ENCODE measurements at regions not wholly inside any gene's neighbourhood (a gene's known extent, or its start where the extent isn't known, plus 50 kb on each side); places are given as distances from the start of the nearest gene placed in this dataset.

DNA sequence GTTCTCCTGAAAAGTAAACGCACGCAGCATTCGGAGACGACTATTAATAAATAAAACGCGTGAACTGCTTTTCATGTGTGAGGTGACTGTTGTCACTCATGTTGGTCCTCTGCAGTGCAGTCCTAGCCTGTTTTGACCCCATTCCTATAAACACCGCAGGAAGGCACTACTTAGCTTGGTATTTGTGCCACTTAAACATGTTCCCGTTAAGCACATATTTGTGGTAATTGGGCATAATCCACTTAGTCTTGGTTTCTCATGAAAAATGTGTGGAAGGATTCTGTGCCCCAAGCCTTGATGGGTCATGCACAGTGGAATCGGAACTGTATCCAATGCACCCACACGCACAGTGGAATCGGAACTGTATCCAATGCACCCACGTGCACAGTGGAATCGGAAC lies 313.9 kb downstream of the THBS2 start:
- TF ChIP-seq CTCF (conservative IDR thresholded peaks at IDR 0.05), result no peak
- no peak for TF ChIP-seq EZH2 (IDR thresholded peaks at IDR 0.05; ENCODE audit: low read depth)
